Activated gamma-delta T cell (primary cell): ENCODE measurements at regions not wholly inside any gene's neighbourhood (a gene's known extent, or its start where the extent isn't known, plus 50 kb on each side); places are given as distances from the start of the nearest gene placed in this dataset.
"Not testable (repeated sequence)": the region's sequence is repeated elsewhere in the genome, so short reads cannot be mapped to it uniquely, and the experiment has no call there.

Experiments used
- DNase-seq: peaks from one replicate; lab custom pipeline; 2025; lab: John Stamatoyannopoulos, UW

- not testable (repeated sequence) for DNase-seq
Measured at GRCh38 chr20:26120920-26121319, 424.3 kb upstream of the ZNF337 start.

- DNase-seq = not testable (repeated sequence)
Measured at GRCh38 chr20:26094498-26094897, 397.8 kb upstream of the ZNF337 start.

GRCh38 chr20:26091921-26092320 lies 395.3 kb upstream of the ZNF337 start:
- not testable (repeated sequence) for DNase-seq

GRCh38 chr20:26086195-26086594 lies 389.5 kb upstream of the ZNF337 start:
- DNase-seq = not testable (repeated sequence)

- DNase-seq = not testable (repeated sequence)
Measured at GRCh38 chr20:26073972-26074371, 377.3 kb upstream of the ZNF337 start.

GRCh38 chr20:26059324-26059723 lies 362.7 kb upstream of the ZNF337 start:
- not testable (repeated sequence) for DNase-seq

GRCh38 chr20:26058446-26058845 lies 361.8 kb upstream of the ZNF337 start:
- not testable (repeated sequence) for DNase-seq

- DNase-seq = not testable (repeated sequence)
Measured at GRCh38 chr20:26057135-26057752, 360.6 kb upstream of the ZNF337 start.

GRCh38 chr20:26025792-26026191 lies 329.1 kb upstream of the ZNF337 start:
- DNase-seq = not testable (repeated sequence)

GRCh38 chr20:26010942-26011276 lies 314.3 kb upstream of the ZNF337 start:
- DNase-seq = not testable (repeated sequence)

GRCh38 chr20:26010224-26010941 lies 313.7 kb upstream of the ZNF337 start:
- not testable (repeated sequence) for DNase-seq

GRCh38 chr20:26009402-26010223 lies 313.0 kb upstream of the ZNF337 start:
- DNase-seq = not testable (repeated sequence)

GRCh38 chr20:26008026-26008425 lies 311.4 kb upstream of the ZNF337 start:
- DNase-seq = not testable (repeated sequence)

- DNase-seq = not testable (repeated sequence)
Measured at GRCh38 chr20:26006164-26006563, 309.5 kb upstream of the ZNF337 start.

GRCh38 chr20:26003959-26004358 lies 307.3 kb upstream of the ZNF337 start:
- not testable (repeated sequence) for DNase-seq

- not testable (repeated sequence) for DNase-seq
Measured at GRCh38 chr20:25997367-25998038, 300.9 kb upstream of the ZNF337 start.

GRCh38 chr20:25992146-25992545 lies 295.5 kb upstream of the ZNF337 start:
- DNase-seq = no peak

GRCh38 chr20:25991756-25992130 lies 295.1 kb upstream of the ZNF337 start:
- DNase-seq = no peak

GRCh38 chr20:25991051-25991755 lies 294.6 kb upstream of the ZNF337 start:
- no peak for DNase-seq

- not testable (repeated sequence) for DNase-seq
Measured at GRCh38 chr20:25989686-25990085, 293.0 kb upstream of the ZNF337 start.

- DNase-seq = no peak
Measured at GRCh38 chr20:25989196-25989595, 292.5 kb upstream of the ZNF337 start.
